NCI-H526 treated with DMSO at 0.1 percent for 48 hours (cell line): ENCODE measurements at regions not wholly inside any gene's neighbourhood (a gene's known extent, or its start where the extent isn't known, plus 50 kb on each side); places are given as distances from the start of the nearest gene placed in this dataset.

Experiments
- DNase-seq: peaks from one replicate; lab custom pipeline; 2025; lab: John Stamatoyannopoulos, UW

DNA sequence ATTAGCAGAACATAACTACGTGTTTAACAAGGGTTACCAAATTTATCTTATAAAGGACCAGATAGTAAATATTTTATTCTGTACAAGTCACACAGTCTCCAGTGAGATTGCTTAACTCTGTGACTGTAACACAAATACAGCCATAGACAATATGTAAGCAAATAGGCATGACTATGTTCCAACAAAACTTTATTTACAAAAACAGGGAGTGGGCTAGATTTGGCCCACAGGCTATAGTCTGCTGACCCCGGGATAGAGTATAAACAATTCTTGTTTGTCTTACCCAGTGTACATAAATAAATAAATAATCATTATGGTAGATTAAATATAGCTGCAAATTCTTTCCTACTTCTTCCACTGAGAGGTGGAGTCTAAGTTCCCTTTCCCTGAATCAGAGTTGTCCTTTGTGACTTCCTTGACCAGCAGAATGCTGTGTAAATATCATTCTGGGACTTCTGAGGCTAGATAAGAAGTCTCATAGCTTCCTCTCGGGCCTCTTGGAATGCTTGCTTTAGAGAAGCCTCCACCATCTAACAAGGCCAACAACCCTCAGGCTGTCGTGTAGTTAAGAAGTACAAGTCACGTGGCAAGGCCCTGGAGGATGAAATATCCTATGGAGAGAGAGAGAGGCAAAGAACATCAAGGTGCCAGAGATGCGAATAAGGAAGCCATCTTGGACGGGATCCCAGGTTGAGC is 59.1 kb upstream of the TMEM244 start:
- DNase-seq = no peak

DNA sequence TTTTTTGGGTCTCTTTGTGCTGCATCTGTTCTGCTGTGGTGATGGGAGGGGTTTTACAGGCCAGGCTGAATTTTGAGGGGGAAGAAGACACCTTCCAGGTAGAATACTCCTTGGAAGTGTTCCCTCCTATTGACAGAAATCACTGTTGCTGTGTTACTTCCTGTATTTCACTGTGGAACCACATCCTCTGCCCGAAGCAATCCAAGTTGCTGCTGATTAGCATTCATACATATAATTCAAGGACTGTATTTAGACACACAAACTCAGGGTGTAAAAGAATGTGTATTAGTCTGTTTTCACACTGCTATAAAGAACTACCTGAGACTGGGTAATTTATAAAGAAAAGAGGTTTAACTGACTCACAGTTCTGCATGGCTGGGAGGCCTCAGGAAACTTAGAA is 50.6 kb upstream of the TMEM244 start:
- DNase-seq = no peak
